ENCODE measurements at regions not wholly inside any gene's neighbourhood (a gene's known extent, or its start where the extent isn't known, plus 50 kb on each side); places are given as distances from the start of the nearest gene placed in this dataset.

DNA sequence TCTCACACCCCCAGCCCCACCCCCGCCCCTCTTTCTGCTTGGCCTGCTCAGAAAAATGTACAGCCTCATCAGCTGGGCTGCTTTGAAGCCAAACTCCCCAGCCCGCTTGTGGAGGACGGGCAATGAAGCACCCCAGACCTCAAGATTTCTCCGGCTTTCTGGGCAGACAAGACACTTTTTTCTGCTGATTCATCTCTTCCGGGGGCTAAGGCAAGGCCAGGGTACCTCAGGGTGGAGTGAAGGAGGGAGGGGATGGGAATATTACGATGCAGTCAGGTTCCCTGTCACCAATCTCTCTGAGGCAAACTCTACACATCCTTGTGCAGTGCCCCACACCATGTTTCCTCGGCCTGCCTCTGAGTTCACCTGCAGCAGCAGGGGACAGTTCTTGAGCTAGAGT, 66.9 kb upstream of the ATP6AP2 start:
- Histone ChIP-seq H2AFZ (ENCODE audit: low read depth, low read length) (no peak overlapping the region), H3K36me3 (ENCODE audit: insufficient read depth, low read length) (no peaks in the 10 kb centered on the region), H3K79me2 (ENCODE audit: insufficient read depth, low read length) (no peaks in the 10 kb centered on the region), H3K27me3 (ENCODE audit: insufficient read depth, low read length, poor library complexity) (no peaks in the 10 kb centered on the region), H3K4me2 (ENCODE audit: insufficient read depth, low read length) (no peak overlapping the region), H4K20me1 (ENCODE audit: insufficient read depth, low read length) (no peaks in the 10 kb centered on the region), H3K9ac (ENCODE audit: low read depth, low read length) (no peak overlapping the region), H3K9me3 (ENCODE audit: insufficient read depth, low read length, severe bottlenecking) (no peaks in the 10 kb centered on the region), H3K4me3 (ENCODE audit: low read depth in 1 of 2, low read length in 2 of 2) (no peak overlapping the region), H3K4me1 (ENCODE audit: insufficient read depth, low read length) (no peaks in the 10 kb centered on the region), H3K27ac (ENCODE audit: low read length) (no peak overlapping the region)
- no peak for TF ChIP-seq EZH2 (IDR thresholded peaks at IDR 0.05; ENCODE audit: borderline replicate concordance, low read depth, low read length, severe bottlenecking)
- TF ChIP-seq, protein P1, sequence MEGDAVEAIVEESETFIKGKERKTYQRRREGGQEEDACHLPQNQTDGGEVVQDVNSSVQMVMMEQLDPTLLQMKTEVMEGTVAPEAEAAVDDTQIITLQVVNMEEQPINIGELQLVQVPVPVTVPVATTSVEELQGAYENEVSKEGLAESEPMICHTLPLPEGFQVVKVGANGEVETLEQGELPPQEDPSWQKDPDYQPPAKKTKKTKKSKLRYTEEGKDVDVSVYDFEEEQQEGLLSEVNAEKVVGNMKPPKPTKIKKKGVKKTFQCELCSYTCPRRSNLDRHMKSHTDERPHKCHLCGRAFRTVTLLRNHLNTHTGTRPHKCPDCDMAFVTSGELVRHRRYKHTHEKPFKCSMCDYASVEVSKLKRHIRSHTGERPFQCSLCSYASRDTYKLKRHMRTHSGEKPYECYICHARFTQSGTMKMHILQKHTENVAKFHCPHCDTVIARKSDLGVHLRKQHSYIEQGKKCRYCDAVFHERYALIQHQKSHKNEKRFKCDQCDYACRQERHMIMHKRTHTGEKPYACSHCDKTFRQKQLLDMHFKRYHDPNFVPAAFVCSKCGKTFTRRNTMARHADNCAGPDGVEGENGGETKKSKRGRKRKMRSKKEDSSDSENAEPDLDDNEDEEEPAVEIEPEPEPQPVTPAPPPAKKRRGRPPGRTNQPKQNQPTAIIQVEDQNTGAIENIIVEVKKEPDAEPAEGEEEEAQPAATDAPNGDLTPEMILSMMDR (IDR thresholded peaks at IDR 0.05; ENCODE audit: borderline replicate concordance, extremely low read depth, low read length, poor library complexity, severe bottlenecking): no peak
- no peak for DNase-seq
- no peak for ATAC-seq (ENCODE audit: insufficient read depth, low read depth)

GRCh38 chrX:40513012-40513411, 67.8 kb upstream of the ATP6AP2 start:
- Histone ChIP-seq H4K20me1 (ENCODE audit: insufficient read depth, low read length) (no peaks in the 10 kb centered on the region), H3K27ac (ENCODE audit: low read length) (no peak overlapping the region), H3K9ac (ENCODE audit: low read depth, low read length) (no peak overlapping the region), H2AFZ (ENCODE audit: low read depth, low read length) (no peak overlapping the region), H3K4me3 (ENCODE audit: low read depth in 1 of 2, low read length in 2 of 2) (no peak overlapping the region), H3K4me2 (ENCODE audit: insufficient read depth, low read length) (no peak overlapping the region), H3K36me3 (ENCODE audit: insufficient read depth, low read length) (no peaks in the 10 kb centered on the region), H3K79me2 (ENCODE audit: insufficient read depth, low read length) (no peaks in the 10 kb centered on the region), H3K9me3 (ENCODE audit: insufficient read depth, low read length, severe bottlenecking) (no peaks in the 10 kb centered on the region), H3K27me3 (ENCODE audit: insufficient read depth, low read length, poor library complexity) (no peaks in the 10 kb centered on the region), H3K4me1 (ENCODE audit: insufficient read depth, low read length) (no peaks in the 10 kb centered on the region)
- ATAC-seq (ENCODE audit: insufficient read depth, low read depth) (no peak), DNase-seq (no peak)
- TF ChIP-seq, protein P1 (IDR thresholded peaks at IDR 0.05; ENCODE audit: borderline replicate concordance, extremely low read depth, low read length, poor library complexity, severe bottlenecking): no peak
- no peak for TF ChIP-seq EZH2 (IDR thresholded peaks at IDR 0.05; ENCODE audit: borderline replicate concordance, low read depth, low read length, severe bottlenecking)

DNA sequence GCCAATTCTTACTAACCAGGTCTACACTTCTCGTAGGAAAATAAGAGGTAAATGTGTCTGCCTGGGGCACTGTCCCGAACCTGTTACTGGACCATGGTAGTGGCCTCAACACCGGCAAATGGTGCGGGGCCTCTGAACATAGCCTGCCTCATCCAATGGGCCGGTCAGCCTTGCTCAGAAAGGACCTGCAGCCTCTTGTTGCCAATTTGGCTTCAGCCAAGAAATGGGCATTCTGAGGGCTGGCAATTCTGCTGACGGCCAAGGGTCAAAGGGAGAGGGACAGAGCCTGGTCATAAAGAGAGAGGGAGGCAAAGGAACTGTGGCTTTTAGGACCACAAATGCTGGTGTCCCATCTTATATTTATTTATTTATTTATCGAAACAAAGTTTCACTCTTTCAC, 69.5 kb upstream of the ATP6AP2 start:
- Histone ChIP-seq H2AFZ (ENCODE audit: low read depth, low read length) (no peak overlapping the region), H3K9ac (ENCODE audit: low read depth, low read length) (no peak overlapping the region), H3K4me1 (ENCODE audit: insufficient read depth, low read length) (no peaks in the 10 kb centered on the region), H3K36me3 (ENCODE audit: insufficient read depth, low read length) (no peaks in the 10 kb centered on the region), H3K27ac (ENCODE audit: low read length) (no peak overlapping the region), H3K4me3 (ENCODE audit: low read depth in 1 of 2, low read length in 2 of 2) (no peak overlapping the region), H3K27me3 (ENCODE audit: insufficient read depth, low read length, poor library complexity) (no peaks in the 10 kb centered on the region), H3K4me2 (ENCODE audit: insufficient read depth, low read length) (no peak overlapping the region), H3K9me3 (ENCODE audit: insufficient read depth, low read length, severe bottlenecking) (no peaks in the 10 kb centered on the region), H3K79me2 (ENCODE audit: insufficient read depth, low read length) (no peaks in the 10 kb centered on the region), H4K20me1 (ENCODE audit: insufficient read depth, low read length) (no peaks in the 10 kb centered on the region)
- no peak for TF ChIP-seq EZH2 (IDR thresholded peaks at IDR 0.05; ENCODE audit: borderline replicate concordance, low read depth, low read length, severe bottlenecking)
- TF ChIP-seq, protein P1 (IDR thresholded peaks at IDR 0.05; ENCODE audit: borderline replicate concordance, extremely low read depth, low read length, poor library complexity, severe bottlenecking): no peak
- ATAC-seq (ENCODE audit: insufficient read depth, low read depth) (no peak), DNase-seq (no peak)

- no peaks in the 10 kb centered on the region for H4K20me1 ChIP-seq (ENCODE audit: insufficient read depth, low read length)
- no peak overlapping the region for H3K4me2 ChIP-seq (ENCODE audit: insufficient read depth, low read length)
- H3K9ac ChIP-seq (ENCODE audit: low read depth, low read length): no peak overlapping the region
- no peak for DNase-seq
- TF ChIP-seq, protein P1 (IDR thresholded peaks at IDR 0.05; ENCODE audit: borderline replicate concordance, extremely low read depth, low read length, poor library complexity, severe bottlenecking): no peak
- no peak for TF ChIP-seq EZH2 (IDR thresholded peaks at IDR 0.05; ENCODE audit: borderline replicate concordance, low read depth, low read length, severe bottlenecking)
- no peaks in the 10 kb centered on the region for H3K9me3 ChIP-seq (ENCODE audit: insufficient read depth, low read length, severe bottlenecking)
- no peak overlapping the region for H2AFZ ChIP-seq (ENCODE audit: low read depth, low read length)
- no peaks in the 10 kb centered on the region for H3K36me3 ChIP-seq (ENCODE audit: insufficient read depth, low read length)
- H3K4me3 ChIP-seq (ENCODE audit: low read depth in 1 of 2, low read length in 2 of 2): no peak overlapping the region
- ATAC-seq (ENCODE audit: insufficient read depth, low read depth): no peak
- H3K79me2 ChIP-seq (ENCODE audit: insufficient read depth, low read length): no peaks in the 10 kb centered on the region
- no peaks in the 10 kb centered on the region for H3K27me3 ChIP-seq (ENCODE audit: insufficient read depth, low read length, poor library complexity)
- H3K27ac ChIP-seq (ENCODE audit: low read length): no peak overlapping the region
- no peaks in the 10 kb centered on the region for H3K4me1 ChIP-seq (ENCODE audit: insufficient read depth, low read length)
Measured at GRCh38 chrX:40508560-40508959, 72.2 kb upstream of the ATP6AP2 start.
